ENCODE measurements at regions not wholly inside any gene's neighbourhood (a gene's known extent, or its start where the extent isn't known, plus 50 kb on each side); places are given as distances from the start of the nearest gene placed in this dataset.

GRCh38 chr2:156087875-156088274 is 244.6 kb downstream of the NR4A2 start:
- no peak for DNase-seq (ENCODE audit: low read depth)

GRCh38 chr2:156083763-156084493 is 248.6 kb downstream of the NR4A2 start:
- no peak for DNase-seq (ENCODE audit: low read depth)

- no peak for DNase-seq (ENCODE audit: low read depth)
These were observed 252.7 kb downstream of the NR4A2 start for GRCh38 chr2:156079845-156080244.

GRCh38 chr2:156077041-156077742 is 255.3 kb downstream of the NR4A2 start:
- no peak for DNase-seq (ENCODE audit: low read depth)

- no peak for DNase-seq (ENCODE audit: low read depth)
These were observed 266.6 kb downstream of the NR4A2 start for GRCh38 chr2:156065912-156066311.

GRCh38 chr2:156064540-156064939 is 268.0 kb downstream of the NR4A2 start:
- no peak for DNase-seq (ENCODE audit: low read depth)

- no peak for DNase-seq (ENCODE audit: low read depth)
These were observed 274.9 kb downstream of the NR4A2 start for GRCh38 chr2:156057647-156058046.

GRCh38 chr2:156054983-156055382 is 277.5 kb downstream of the NR4A2 start:
- no peak for DNase-seq (ENCODE audit: low read depth)

GRCh38 chr2:156046900-156047299 is 285.6 kb downstream of the NR4A2 start:
- DNase-seq (ENCODE audit: low read depth), result no peak

- DNase-seq (ENCODE audit: low read depth), result no peak
These were observed 289.6 kb downstream of the NR4A2 start for GRCh38 chr2:156042895-156043294.

GRCh38 chr2:156038021-156038420 is 294.5 kb downstream of the NR4A2 start:
- DNase-seq (ENCODE audit: low read depth), result no peak

GRCh38 chr2:156037482-156037881 is 295.0 kb downstream of the NR4A2 start:
- no peak for DNase-seq (ENCODE audit: low read depth)

GRCh38 chr2:156031121-156031520 is 301.4 kb downstream of the NR4A2 start:
- no peak for DNase-seq (ENCODE audit: low read depth)

GRCh38 chr2:156023229-156023869 is 309.2 kb downstream of the NR4A2 start:
- DNase-seq (ENCODE audit: low read depth), result no peak

GRCh38 chr2:156021146-156022040 is 311.1 kb downstream of the NR4A2 start:
- no peak for DNase-seq (ENCODE audit: low read depth)

- no peak for DNase-seq (ENCODE audit: low read depth)
These were observed 313.2 kb downstream of the NR4A2 start for GRCh38 chr2:156019341-156019740.

- no peak for DNase-seq (ENCODE audit: low read depth)
These were observed 315.1 kb downstream of the NR4A2 start for GRCh38 chr2:156017341-156017885.

GRCh38 chr2:156009293-156009692 is 323.2 kb downstream of the NR4A2 start:
- DNase-seq (ENCODE audit: low read depth), result no peak

- DNase-seq (ENCODE audit: low read depth), result no peak
These were observed 325.6 kb downstream of the NR4A2 start for GRCh38 chr2:156006721-156007618.

GRCh38 chr2:156005999-156006712 is 326.4 kb downstream of the NR4A2 start:
- DNase-seq (ENCODE audit: low read depth), result no peak

All from HS-27A (cell line).